ENCODE measurements at regions not wholly inside any gene's neighbourhood (a gene's known extent, or its start where the extent isn't known, plus 50 kb on each side); places are given as distances from the start of the nearest gene placed in this dataset.

DNA sequence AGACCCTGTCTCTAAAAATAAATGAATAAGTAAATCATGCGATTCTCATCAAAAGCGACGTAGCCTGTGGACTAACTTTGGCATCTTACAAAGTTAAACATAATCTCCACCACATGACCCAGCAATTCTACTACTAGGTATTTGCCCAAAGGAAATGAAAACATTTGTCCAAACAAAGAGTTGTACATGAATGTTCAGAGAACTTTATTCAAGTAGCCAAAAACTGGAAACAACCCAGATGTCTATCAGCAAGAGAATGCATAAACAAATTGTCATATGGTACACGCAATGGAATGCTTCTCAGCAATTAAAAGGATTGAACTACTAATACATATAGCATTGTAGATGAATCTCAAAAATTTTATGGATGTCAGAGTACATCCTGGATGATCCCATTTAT lies 82.6 kb downstream of the ADRB2 start:
- DNase-seq (no peak), ATAC-seq (ENCODE audit: low FRiP score in 2 of 2) (no peak)
- Histone ChIP-seq H3K27ac (peak overlapping the region in 2 of 4 donors; percentile 55 to 65), H3K4me1 (peaks cover 40 to 70% (median 53%) of the 10 kb centered on the region in 4 donors), H3K4me3 (no peak overlapping the region), H3K27me3 (no peaks in the 10 kb centered on the region), H3K36me3 (no peaks in the 10 kb centered on the region), H3K9me3 (no peaks in the 10 kb centered on the region)
- WGBS, 2 donors = 23 to 51% methylated on average over 4 of the region's 4 CpGs
- no peak for TF ChIP-seq POLR2A (IDR thresholded peaks at IDR 0.05)
- TF ChIP-seq, protein P1, sequence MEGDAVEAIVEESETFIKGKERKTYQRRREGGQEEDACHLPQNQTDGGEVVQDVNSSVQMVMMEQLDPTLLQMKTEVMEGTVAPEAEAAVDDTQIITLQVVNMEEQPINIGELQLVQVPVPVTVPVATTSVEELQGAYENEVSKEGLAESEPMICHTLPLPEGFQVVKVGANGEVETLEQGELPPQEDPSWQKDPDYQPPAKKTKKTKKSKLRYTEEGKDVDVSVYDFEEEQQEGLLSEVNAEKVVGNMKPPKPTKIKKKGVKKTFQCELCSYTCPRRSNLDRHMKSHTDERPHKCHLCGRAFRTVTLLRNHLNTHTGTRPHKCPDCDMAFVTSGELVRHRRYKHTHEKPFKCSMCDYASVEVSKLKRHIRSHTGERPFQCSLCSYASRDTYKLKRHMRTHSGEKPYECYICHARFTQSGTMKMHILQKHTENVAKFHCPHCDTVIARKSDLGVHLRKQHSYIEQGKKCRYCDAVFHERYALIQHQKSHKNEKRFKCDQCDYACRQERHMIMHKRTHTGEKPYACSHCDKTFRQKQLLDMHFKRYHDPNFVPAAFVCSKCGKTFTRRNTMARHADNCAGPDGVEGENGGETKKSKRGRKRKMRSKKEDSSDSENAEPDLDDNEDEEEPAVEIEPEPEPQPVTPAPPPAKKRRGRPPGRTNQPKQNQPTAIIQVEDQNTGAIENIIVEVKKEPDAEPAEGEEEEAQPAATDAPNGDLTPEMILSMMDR (IDR thresholded peaks at IDR 0.05) = no peak
- TF ChIP-seq POLR2AphosphoS5 (IDR thresholded peaks at IDR 0.05) = no peak
- no peak for TF ChIP-seq EP300 (IDR thresholded peaks at IDR 0.05)

DNA sequence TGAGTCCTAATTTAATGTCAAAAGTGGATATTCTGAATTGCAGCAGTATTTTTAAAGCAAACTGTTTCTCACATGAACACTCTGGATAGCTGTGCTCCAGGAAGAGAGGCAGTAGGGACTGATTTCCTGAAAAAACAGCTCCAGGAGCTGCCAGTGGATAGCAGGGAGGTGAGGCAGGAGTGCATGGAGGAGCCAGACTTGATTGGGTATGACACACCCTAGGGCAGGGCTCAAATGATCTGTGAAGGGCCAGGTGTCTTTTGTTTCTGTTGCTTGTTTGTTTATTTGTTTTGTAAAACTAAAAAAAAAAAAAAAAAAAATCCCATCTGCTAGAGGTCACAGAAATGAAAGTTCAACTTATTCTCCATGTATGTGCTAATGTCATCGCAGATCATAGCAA lies 83.4 kb downstream of the ADRB2 start:
- H3K4me1 ChIP-seq = peaks cover 45 to 65% (median 51%) of the 10 kb centered on the region in 4 donors
- no peaks in the 10 kb centered on the region for H3K9me3 ChIP-seq
- ATAC-seq (ENCODE audit: low FRiP score in 2 of 2) = no peak
- no peaks in the 10 kb centered on the region for H3K36me3 ChIP-seq
- no peak overlapping the region for H3K4me3 ChIP-seq
- peak overlapping the region in 3 of 4 donors; percentile 50 to 80 (median 65) for H3K27ac ChIP-seq
- DNase-seq = no peak
- H3K27me3 ChIP-seq = no peaks in the 10 kb centered on the region
- WGBS, 2 donors = 60 to 87% methylated on average over 1 of the region's 1 CpG
- TF ChIP-seq POLR2AphosphoS5 (IDR thresholded peaks at IDR 0.05) (no peak), EP300 (IDR thresholded peaks at IDR 0.05) (no peak), POLR2A (IDR thresholded peaks at IDR 0.05) (no peak)
- TF ChIP-seq, protein P1 (IDR thresholded peaks at IDR 0.05) = no peak

GRCh38 chr5:148910216-148910615 lies 83.8 kb downstream of the ADRB2 start:
- Histone ChIP-seq H3K27ac (peak overlapping the region in 3 of 4 donors; percentile 50 to 80 (median 65)), H3K9me3 (no peaks in the 10 kb centered on the region), H3K4me1 (peaks cover 48 to 65% (median 53%) of the 10 kb centered on the region in 4 donors), H3K27me3 (no peaks in the 10 kb centered on the region), H3K36me3 (no peaks in the 10 kb centered on the region), H3K4me3 (no peak overlapping the region)
- 71 to 77% methylated on average over 4 of the region's 4 CpGs for WGBS, 2 donors
- DNase-seq (no peak), ATAC-seq (ENCODE audit: low FRiP score in 2 of 2) (no peak)
- TF ChIP-seq, protein P1 (IDR thresholded peaks at IDR 0.05) = no peak
- TF ChIP-seq EP300 (IDR thresholded peaks at IDR 0.05) (no peak), POLR2AphosphoS5 (IDR thresholded peaks at IDR 0.05) (no peak), POLR2A (IDR thresholded peaks at IDR 0.05) (no peak)

- TF ChIP-seq POLR2AphosphoS5 (IDR thresholded peaks at IDR 0.05) = peak in 1 of 2 donors; percentile 53
- TF ChIP-seq EP300 (IDR thresholded peaks at IDR 0.05) = peak in 2 of 4 donors; percentile 38
- no peak for TF ChIP-seq POLR2A (IDR thresholded peaks at IDR 0.05)
- TF ChIP-seq, protein P1 (IDR thresholded peaks at IDR 0.05) = no peak
- Histone ChIP-seq H3K27me3 (no peaks in the 10 kb centered on the region), H3K36me3 (no peaks in the 10 kb centered on the region), H3K4me1 (peaks cover 54 to 67% (median 56%) of the 10 kb centered on the region in 4 donors), H3K27ac (peak overlapping the region in 3 of 4 donors; percentile 50 to 80 (median 65)), H3K9me3 (no peaks in the 10 kb centered on the region), H3K4me3 (no peak overlapping the region)
- 59 to 62% methylated on average over 8 of the region's 8 CpGs for WGBS, 2 donors
- peak; percentile 69 to 72 for DNase-seq
- peak in 1 of 2 donors; percentile 48 for ATAC-seq (ENCODE audit: low FRiP score in 2 of 2)
Observed at GRCh38 chr5:148910686-148911361, 84.4 kb downstream of the ADRB2 start.

DNA sequence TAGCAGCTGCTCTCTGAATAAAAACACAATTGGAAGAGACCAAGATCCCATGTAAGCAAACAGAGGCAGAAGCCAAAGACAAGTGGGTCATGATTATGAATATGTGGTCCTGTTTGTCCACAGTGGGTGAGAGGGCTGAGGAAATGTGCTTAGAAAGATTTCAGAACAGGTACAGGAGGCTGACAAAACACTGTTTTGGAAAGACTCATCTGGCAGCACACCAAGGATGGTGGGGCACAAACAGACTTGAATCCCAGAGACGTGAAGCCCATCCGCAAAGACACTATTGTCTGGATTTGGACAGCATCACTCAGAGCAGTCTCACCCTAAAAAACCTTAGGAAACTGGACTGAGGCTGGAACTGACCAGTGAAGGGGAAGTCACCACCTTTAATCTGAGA lies 85.0 kb downstream of the ADRB2 start:
- H3K27ac ChIP-seq = peak overlapping the region in 3 of 4 donors; percentile 50 to 80 (median 65)
- H3K4me1 ChIP-seq = peaks cover 55 to 69% (median 60%) of the 10 kb centered on the region in 4 donors
- no peak overlapping the region for H3K4me3 ChIP-seq
- no peaks in the 10 kb centered on the region for H3K27me3 ChIP-seq
- TF ChIP-seq POLR2A (IDR thresholded peaks at IDR 0.05) = no peak
- TF ChIP-seq, protein P1 (IDR thresholded peaks at IDR 0.05) = no peak
- no peak for TF ChIP-seq POLR2AphosphoS5 (IDR thresholded peaks at IDR 0.05)
- no peak for TF ChIP-seq EP300 (IDR thresholded peaks at IDR 0.05)
- H3K36me3 ChIP-seq = no peaks in the 10 kb centered on the region
- no peak for DNase-seq
- no peaks in the 10 kb centered on the region for H3K9me3 ChIP-seq
- ATAC-seq (ENCODE audit: low FRiP score in 2 of 2) = no peak
- WGBS, 2 donors = 79 to 91% methylated on average over 2 of the region's 2 CpGs
